ENCODE measurements at regions not wholly inside any gene's neighbourhood (a gene's known extent, or its start where the extent isn't known, plus 50 kb on each side); places are given as distances from the start of the nearest gene placed in this dataset.

DNA sequence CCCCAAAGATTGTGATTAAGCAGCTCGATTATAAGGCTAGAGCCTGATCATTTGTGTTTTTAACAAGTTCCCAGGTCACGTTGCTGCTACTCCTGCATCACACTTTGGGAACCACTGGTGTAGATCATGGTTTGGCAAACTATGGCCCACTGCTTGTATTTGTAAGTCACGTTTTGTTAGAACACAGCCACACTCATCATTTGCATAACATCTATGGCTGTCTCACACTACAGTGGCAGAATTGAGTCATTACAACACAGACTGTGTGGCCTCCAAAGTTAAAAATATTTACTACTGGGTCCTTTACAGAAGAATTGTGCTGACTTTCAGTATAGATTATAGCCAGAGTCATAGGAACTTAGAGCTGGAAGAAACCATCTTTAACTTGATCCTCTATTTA lies 515.3 kb upstream of the PSMD7 start:
- H3K9me3 ChIP-seq: peaks cover 0 to 25% (median 0%) of the 10 kb centered on the region in 4 donors
- no peaks in the 10 kb centered on the region for H3K27me3 ChIP-seq
- 72 to 84% methylated on average over 3 of the region's 3 CpGs for WGBS, 2 donors
- H3K36me3 ChIP-seq: no peaks in the 10 kb centered on the region
- no peak for DNase-seq (ENCODE audit: low spot score in 2 of 2)
- TF ChIP-seq POLR2A (IDR thresholded peaks at IDR 0.05): no peak
- no peak for TF ChIP-seq EP300 (IDR thresholded peaks at IDR 0.05)
- TF ChIP-seq, protein P1, sequence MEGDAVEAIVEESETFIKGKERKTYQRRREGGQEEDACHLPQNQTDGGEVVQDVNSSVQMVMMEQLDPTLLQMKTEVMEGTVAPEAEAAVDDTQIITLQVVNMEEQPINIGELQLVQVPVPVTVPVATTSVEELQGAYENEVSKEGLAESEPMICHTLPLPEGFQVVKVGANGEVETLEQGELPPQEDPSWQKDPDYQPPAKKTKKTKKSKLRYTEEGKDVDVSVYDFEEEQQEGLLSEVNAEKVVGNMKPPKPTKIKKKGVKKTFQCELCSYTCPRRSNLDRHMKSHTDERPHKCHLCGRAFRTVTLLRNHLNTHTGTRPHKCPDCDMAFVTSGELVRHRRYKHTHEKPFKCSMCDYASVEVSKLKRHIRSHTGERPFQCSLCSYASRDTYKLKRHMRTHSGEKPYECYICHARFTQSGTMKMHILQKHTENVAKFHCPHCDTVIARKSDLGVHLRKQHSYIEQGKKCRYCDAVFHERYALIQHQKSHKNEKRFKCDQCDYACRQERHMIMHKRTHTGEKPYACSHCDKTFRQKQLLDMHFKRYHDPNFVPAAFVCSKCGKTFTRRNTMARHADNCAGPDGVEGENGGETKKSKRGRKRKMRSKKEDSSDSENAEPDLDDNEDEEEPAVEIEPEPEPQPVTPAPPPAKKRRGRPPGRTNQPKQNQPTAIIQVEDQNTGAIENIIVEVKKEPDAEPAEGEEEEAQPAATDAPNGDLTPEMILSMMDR (IDR thresholded peaks at IDR 0.05): no peak
- H3K4me3 ChIP-seq: no peak overlapping the region
- no peak overlapping the region for H3K27ac ChIP-seq
- H3K4me1 ChIP-seq: no peaks in the 10 kb centered on the region

DNA sequence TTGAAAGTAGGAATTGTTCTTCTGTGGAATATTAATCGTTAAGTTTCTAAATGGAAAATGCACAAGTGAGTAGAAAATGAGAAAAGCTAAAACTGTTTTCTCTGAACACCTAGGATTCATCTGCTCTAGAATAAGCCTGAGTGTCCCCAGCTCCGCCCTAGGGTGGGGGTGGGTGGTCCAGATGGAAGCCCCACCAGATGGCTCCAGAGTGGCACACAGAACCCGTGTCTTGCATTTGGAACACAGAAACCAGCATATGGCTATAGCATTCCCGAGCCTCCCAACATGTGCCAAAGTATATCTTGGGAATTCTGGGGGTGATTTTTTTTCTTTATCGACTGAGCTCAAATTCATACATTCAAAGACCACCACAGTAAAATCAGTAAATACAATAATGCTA lies 517.7 kb upstream of the PSMD7 start:
- TF ChIP-seq POLR2A (IDR thresholded peaks at IDR 0.05) (no peak), EP300 (IDR thresholded peaks at IDR 0.05) (no peak)
- TF ChIP-seq, protein P1 (IDR thresholded peaks at IDR 0.05): no peak
- no peaks in the 10 kb centered on the region for H3K27me3 ChIP-seq
- peaks cover 0 to 14% (median 0%) of the 10 kb centered on the region in 4 donors for H3K9me3 ChIP-seq
- H3K27ac ChIP-seq: no peak overlapping the region
- WGBS, 2 donors: 75 to 79% methylated on average over 5 of the region's 5 CpGs
- no peaks in the 10 kb centered on the region for H3K4me1 ChIP-seq
- H3K36me3 ChIP-seq: no peaks in the 10 kb centered on the region
- H3K4me3 ChIP-seq: no peak overlapping the region
- no peak for DNase-seq (ENCODE audit: low spot score in 2 of 2)

DNA sequence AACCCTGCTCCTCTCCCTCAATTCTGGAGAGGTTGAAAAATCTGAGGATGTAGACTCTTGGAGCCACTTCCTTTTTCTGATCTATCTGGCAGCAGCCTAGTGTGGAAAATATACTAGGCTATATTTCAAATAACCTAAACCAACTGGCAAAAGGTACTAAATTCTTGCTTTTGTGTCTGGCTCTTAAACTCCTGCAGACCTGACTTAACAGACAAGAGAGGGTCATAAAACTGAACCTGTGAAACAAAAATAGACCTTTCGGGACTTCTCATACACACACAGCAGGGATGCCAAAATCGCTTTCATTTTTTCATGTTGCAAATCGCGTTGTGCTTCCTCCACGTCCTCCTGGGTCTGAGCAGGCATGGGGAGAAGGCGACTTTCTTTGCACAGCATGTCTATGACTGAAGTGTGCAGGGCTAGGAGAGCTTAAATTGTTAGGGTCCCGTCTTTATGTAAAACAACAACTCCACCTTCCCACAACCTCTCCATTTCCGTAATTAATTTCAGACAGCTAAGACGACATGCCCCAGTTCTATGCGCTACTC lies 520.7 kb upstream of the PSMD7 start:
- DNase-seq (ENCODE audit: low spot score in 2 of 2): no peak

GRCh38 chr16:73771196-73772064 lies 525.2 kb upstream of the PSMD7 start:
- no peaks in the 10 kb centered on the region for H3K27me3 ChIP-seq
- TF ChIP-seq POLR2A (IDR thresholded peaks at IDR 0.05) (no peak), EP300 (IDR thresholded peaks at IDR 0.05) (no peak)
- TF ChIP-seq, protein P1 (IDR thresholded peaks at IDR 0.05): no peak
- H3K4me3 ChIP-seq: no peak overlapping the region
- no peaks in the 10 kb centered on the region for H3K9me3 ChIP-seq
- peaks cover 0 to 11% (median 0%) of the 10 kb centered on the region in 4 donors for H3K4me1 ChIP-seq
- WGBS, 2 donors: 84 to 86% methylated on average over 4 of the region's 4 CpGs
- no peaks in the 10 kb centered on the region for H3K36me3 ChIP-seq
- no peak for DNase-seq (ENCODE audit: low spot score in 2 of 2)
- no peak overlapping the region for H3K27ac ChIP-seq

More for the DNA sequence above, 520.7 kb upstream of the PSMD7 start:
- H3K27me3 ChIP-seq: no peaks in the 10 kb centered on the region
- H3K27ac ChIP-seq: no peak overlapping the region
- no peaks in the 10 kb centered on the region for H3K4me1 ChIP-seq
- 49 to 50% methylated on average over 10 of the region's 10 CpGs for WGBS, 2 donors
- no peaks in the 10 kb centered on the region for H3K9me3 ChIP-seq
- H3K4me3 ChIP-seq: peak overlapping the region in 1 of 4 donors; percentile 12
- no peaks in the 10 kb centered on the region for H3K36me3 ChIP-seq
- TF ChIP-seq EP300 (IDR thresholded peaks at IDR 0.05) (no peak), POLR2A (IDR thresholded peaks at IDR 0.05) (no peak)
- TF ChIP-seq, protein P1 (IDR thresholded peaks at IDR 0.05): no peak

- no peaks in the 10 kb centered on the region for H3K27me3 ChIP-seq
- H3K27ac ChIP-seq: peak overlapping the region in 1 of 4 donors; percentile 20
- WGBS, 2 donors: 35 to 38% methylated on average over 3 of the region's 3 CpGs
- TF ChIP-seq POLR2A (IDR thresholded peaks at IDR 0.05) (no peak), EP300 (IDR thresholded peaks at IDR 0.05) (peak in 1 of 2 donors; percentile 11)
- TF ChIP-seq, protein P1 (IDR thresholded peaks at IDR 0.05): no peak
- H3K4me3 ChIP-seq: no peak overlapping the region
- DNase-seq (ENCODE audit: low spot score in 2 of 2): no peak
- no peaks in the 10 kb centered on the region for H3K9me3 ChIP-seq
- no peaks in the 10 kb centered on the region for H3K36me3 ChIP-seq
- peaks cover 0 to 11% (median 0%) of the 10 kb centered on the region in 4 donors for H3K4me1 ChIP-seq
These were observed 527.8 kb upstream of the PSMD7 start for GRCh38 chr16:73768786-73769203.

All from tibial nerve (tissue), 4 donors.